ENCODE measurements at regions not wholly inside any gene's neighbourhood (a gene's known extent, or its start where the extent isn't known, plus 50 kb on each side); places are given as distances from the start of the nearest gene placed in this dataset.
A peak's percentile ranks its signal among the peaks of the same experiment; 100 is the strongest.

GRCh38 chr1:5488448-5488847, 503.8 kb downstream of the NPHP4 start:
- intact Hi-C loops (cut with DNase I, micrococcal nuclease): no loop called here

GRCh38 chr1:5485968-5486696, 506.1 kb downstream of the NPHP4 start:
- DNase-seq: no peak
- intact Hi-C loops (cut with DNase I, micrococcal nuclease): no loop called here
- no peaks in the 10 kb centered on the region for H3K36me3 ChIP-seq (ENCODE audit: low read depth)
- no peaks in the 10 kb centered on the region for H3K9me3 ChIP-seq
- TF ChIP-seq CTCF (IDR thresholded peaks at IDR 0.05): no peak
- no peak overlapping the region for H3K4me3 ChIP-seq
- H3K4me1 ChIP-seq (ENCODE audit: low read depth): no peaks in the 10 kb centered on the region
- ATAC-seq: no peak

More at GRCh38 chr1:5488448-5488847, 503.8 kb downstream of the NPHP4 start:
- H3K9me3 ChIP-seq: no peaks in the 10 kb centered on the region
- H3K36me3 ChIP-seq (ENCODE audit: low read depth): no peaks in the 10 kb centered on the region
- no peak for DNase-seq
- ATAC-seq: no peak
- no peaks in the 10 kb centered on the region for H3K4me1 ChIP-seq (ENCODE audit: low read depth)
- no peak for TF ChIP-seq CTCF (IDR thresholded peaks at IDR 0.05)
- no peak overlapping the region for H3K4me3 ChIP-seq

- ATAC-seq (no peak), DNase-seq (no peak)
- no peaks in the 10 kb centered on the region for H3K9me3 ChIP-seq
- no peak for TF ChIP-seq CTCF (IDR thresholded peaks at IDR 0.05)
- H3K36me3 ChIP-seq (ENCODE audit: low read depth): no peaks in the 10 kb centered on the region
- H3K4me1 ChIP-seq (ENCODE audit: low read depth): no peaks in the 10 kb centered on the region
- intact Hi-C loops (cut with DNase I, micrococcal nuclease): no loop called here
- no peak overlapping the region for H3K4me3 ChIP-seq
These were observed 506.8 kb downstream of the NPHP4 start for GRCh38 chr1:5485436-5485835.

- DNase-seq (no peak), ATAC-seq (no peak)
- no peaks in the 10 kb centered on the region for H3K9me3 ChIP-seq
- intact Hi-C loops (cut with DNase I, micrococcal nuclease): no loop called here
- TF ChIP-seq CTCF (IDR thresholded peaks at IDR 0.05): no peak
- H3K36me3 ChIP-seq (ENCODE audit: low read depth): no peaks in the 10 kb centered on the region
- H3K4me3 ChIP-seq: no peak overlapping the region
- no peaks in the 10 kb centered on the region for H3K4me1 ChIP-seq (ENCODE audit: low read depth)
These were observed 507.6 kb downstream of the NPHP4 start for GRCh38 chr1:5484451-5485165.

GRCh38 chr1:5481889-5482288, 510.3 kb downstream of the NPHP4 start:
- H3K9me3 ChIP-seq: no peaks in the 10 kb centered on the region
- ATAC-seq (peak; percentile 72), DNase-seq (peak in 2 of 3 donors; percentile 15 to 27)
- no peaks in the 10 kb centered on the region for H3K4me1 ChIP-seq (ENCODE audit: low read depth)
- intact Hi-C loops (cut with DNase I, micrococcal nuclease): no loop called here
- no peak overlapping the region for H3K4me3 ChIP-seq
- H3K36me3 ChIP-seq (ENCODE audit: low read depth): no peaks in the 10 kb centered on the region
- TF ChIP-seq CTCF (IDR thresholded peaks at IDR 0.05): no peak

Data from mucosa of descending colon (tissue), 3 donors.